Neutrophil (primary cell): ENCODE measurements at regions not wholly inside any gene's neighbourhood (a gene's known extent, or its start where the extent isn't known, plus 50 kb on each side); places are given as distances from the start of the nearest gene placed in this dataset.

Experiments
- H3K27ac ChIP-seq: fragments of 200-600 bp; sonication (generic); 2 replicates; pipeline ENCODE4 v1.5.1; 2016; ENCODE audit warnings: mild to moderate bottlenecking, moderate library complexity
- H3K27me3 ChIP-seq: fragments of 200-600 bp; sonication (generic); 2 replicates; pipeline ENCODE4 v1.6.0; 2016; ENCODE audit warnings: mild to moderate bottlenecking
- H3K36me3 ChIP-seq: fragments of 200-600 bp; sonication (generic); 2 replicates; pipeline ENCODE4 v1.5.1; 2017
- H3K4me1 ChIP-seq, 2 experiments: fragments of 200-600 bp in 1 of 2; sonication (generic) in 1 of 2; 1 replicate in 1 of 2; 2 replicates in 1 of 2; pipeline versions ENCODE4 v1.5.1 to v1.6.1; 2013 to 2016; ENCODE audit warnings: low read depth in 1 of 2, low read length in 1 of 2, mild to moderate bottlenecking in 1 of 2, moderate library complexity in 1 of 2; ENCODE audit not compliant: control insufficient read depth in 1 of 2, insufficient read depth in 1 of 2
- H3K4me3 ChIP-seq, 2 experiments: fragments of 200-600 bp in 1 of 2; sonication (generic) in 1 of 2; 1 replicate in 1 of 2; 2 replicates in 1 of 2; pipeline ENCODE4 v1.5.1; 2013 to 2016; ENCODE audit warnings: low read depth in 1 of 2, low read length in 1 of 2, mild to moderate bottlenecking in 1 of 2, moderate library complexity in 1 of 2
- H3K9me3 ChIP-seq: fragments of 200-600 bp; sonication (generic); 2 replicates; pipeline ENCODE4 v1.5.1; 2016
- CTCF ChIP-seq: fragments of 200-600 bp; sonication (generic); IDR thresholded peaks from 2 replicates; pipeline ENCODE4 v1.5.1; 2016; ENCODE audit warnings: antibody characterized with exemption

DNA sequence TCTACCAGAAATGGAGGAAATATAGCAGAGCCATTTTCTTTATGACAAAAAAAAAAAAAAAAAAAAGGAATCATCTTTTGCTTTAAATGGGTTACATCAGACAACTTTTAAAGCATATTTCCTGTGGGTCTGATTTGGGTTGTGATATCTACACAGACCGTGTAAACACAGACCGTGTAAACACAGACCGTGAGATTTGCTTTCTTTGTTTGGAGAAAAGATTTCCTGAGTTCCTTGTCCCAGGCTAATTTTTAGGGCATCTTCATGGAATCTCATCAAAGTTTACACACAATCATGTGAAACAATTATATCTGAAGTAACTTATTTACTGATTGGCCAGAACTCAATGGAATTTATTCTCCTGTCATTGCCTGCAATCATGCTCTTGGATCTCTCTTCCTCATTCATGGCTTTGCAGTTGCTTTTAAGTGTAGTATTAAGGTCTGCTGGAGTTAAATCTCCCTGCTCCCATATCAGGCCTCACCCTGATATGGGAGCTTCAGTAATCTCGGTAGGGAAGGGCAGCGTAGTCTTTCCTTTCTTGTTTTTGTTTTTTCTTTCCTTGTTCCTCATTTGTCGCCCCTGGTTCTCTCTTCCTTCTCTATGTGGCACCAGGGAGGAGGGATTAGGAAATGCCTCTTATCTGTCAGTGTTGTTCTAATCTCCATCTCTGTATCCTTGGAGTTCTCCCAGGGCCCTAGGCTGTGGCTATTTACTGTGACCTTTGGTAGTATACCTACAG lies 248.6 kb upstream of the JADE1 start:
- Histone ChIP-seq H3K4me3 (no peak overlapping the region), H3K27ac (no peak overlapping the region), H3K4me1 (no peaks in the 10 kb centered on the region), H3K27me3 (no peaks in the 10 kb centered on the region), H3K9me3 (no peaks in the 10 kb centered on the region), H3K36me3 (no peaks in the 10 kb centered on the region)
- TF ChIP-seq CTCF = no peak

DNA sequence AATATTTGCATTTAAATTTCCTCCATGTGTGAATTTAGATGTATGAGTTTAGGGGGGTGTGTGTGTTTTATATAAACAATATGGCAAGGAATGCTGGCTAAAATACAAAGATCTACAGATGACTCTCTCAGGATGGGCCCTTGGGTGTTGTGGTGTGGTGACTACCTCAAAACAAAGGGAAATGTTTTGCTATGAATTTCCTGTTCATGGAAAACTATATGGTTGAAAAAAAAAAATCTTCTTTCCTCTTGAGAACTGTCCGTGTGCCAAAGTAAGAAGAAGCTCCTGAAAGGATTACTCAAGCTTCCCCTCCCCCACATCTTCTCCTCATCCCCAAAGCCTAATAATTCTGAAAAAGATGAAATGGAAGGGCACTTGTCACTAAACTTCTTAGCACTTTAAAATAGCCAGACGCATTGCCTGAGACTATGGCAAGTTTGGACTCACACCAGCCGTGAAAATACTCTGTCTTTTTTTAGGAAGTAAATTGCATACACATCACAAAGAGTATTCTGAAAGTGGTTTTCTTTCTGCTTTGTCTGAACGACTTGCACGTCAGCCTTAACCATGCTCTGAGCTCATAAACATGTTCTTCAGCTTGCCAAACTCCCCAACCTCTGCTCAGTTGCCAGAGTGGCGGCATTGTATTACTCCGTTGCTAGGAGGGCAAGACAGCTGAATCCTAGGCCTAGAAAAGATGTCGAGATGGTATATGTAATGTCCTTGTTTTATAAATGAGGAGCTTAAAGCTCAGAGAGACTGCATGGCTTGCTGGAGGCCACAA lies 250.4 kb upstream of the JADE1 start:
- Histone ChIP-seq H3K36me3 (no peaks in the 10 kb centered on the region), H3K9me3 (no peaks in the 10 kb centered on the region), H3K4me3 (no peak overlapping the region), H3K4me1 (no peaks in the 10 kb centered on the region), H3K27ac (no peak overlapping the region), H3K27me3 (peaks cover 2% of the 10 kb centered on the region)
- TF ChIP-seq CTCF = no peak

- Histone ChIP-seq H3K9me3 (no peaks in the 10 kb centered on the region), H3K4me3 (no peak overlapping the region), H3K36me3 (no peaks in the 10 kb centered on the region), H3K4me1 (peaks cover 4 to 6% of the 10 kb centered on the region in 2 experiments), H3K27me3 (peaks cover 25% of the 10 kb centered on the region), H3K27ac (no peak overlapping the region)
- no peak for TF ChIP-seq CTCF
Observed at GRCh38 chr4:128556756-128557155, 252.7 kb upstream of the JADE1 start.

- Histone ChIP-seq H3K27ac (no peak overlapping the region), H3K4me1 (peaks cover 4 to 6% of the 10 kb centered on the region in 2 experiments), H3K9me3 (no peaks in the 10 kb centered on the region), H3K4me3 (peak overlapping the region; percentile 48 to 56), H3K36me3 (no peaks in the 10 kb centered on the region), H3K27me3 (peaks cover 40% of the 10 kb centered on the region)
- no peak for TF ChIP-seq CTCF
Observed at GRCh38 chr4:128553686-128554515, 255.6 kb upstream of the JADE1 start.

GRCh38 chr4:128552586-128552907 lies 257.0 kb upstream of the JADE1 start:
- H3K9me3 ChIP-seq = no peaks in the 10 kb centered on the region

More at GRCh38 chr4:128552586-128552907, 257.0 kb upstream of the JADE1 start:
- Histone ChIP-seq H3K27ac (no peak overlapping the region), H3K27me3 (peaks cover 40% of the 10 kb centered on the region), H3K36me3 (no peaks in the 10 kb centered on the region), H3K4me3 (peak overlapping the region in 1 of 2 experiments; percentile 48), H3K4me1 (peaks cover 4 to 6% of the 10 kb centered on the region in 2 experiments)
- TF ChIP-seq CTCF = no peak
